Astrocyte of the cerebellum (primary cell): ENCODE measurements at regions not wholly inside any gene's neighbourhood (a gene's known extent, or its start where the extent isn't known, plus 50 kb on each side); places are given as distances from the start of the nearest gene placed in this dataset.

Experiments used
- DNase-seq: peaks from one replicate; pipeline ENCODE4 v3.0.0-alpha.2; 2011; ENCODE audit warnings: low read depth
- H3K4me3 ChIP-seq: 2 replicates; pipeline ENCODE4 v1.5.1; 2011; ENCODE audit warnings: mild to moderate bottlenecking, low read depth, low read length, moderate library complexity
- CTCF ChIP-seq: IDR thresholded peaks from 2 replicates; pipeline ENCODE4 v1.5.1; 2012; ENCODE audit warnings: low read length, low read depth, moderate library complexity, mild to moderate bottlenecking; ENCODE audit errors: missing control alignments
- in situ Hi-C: cut with HindIII; loops from 2 replicates; pipeline ENCODE4 v1.10.0; 2017; ENCODE audit warnings: low sequenced_read_pairs

DNA sequence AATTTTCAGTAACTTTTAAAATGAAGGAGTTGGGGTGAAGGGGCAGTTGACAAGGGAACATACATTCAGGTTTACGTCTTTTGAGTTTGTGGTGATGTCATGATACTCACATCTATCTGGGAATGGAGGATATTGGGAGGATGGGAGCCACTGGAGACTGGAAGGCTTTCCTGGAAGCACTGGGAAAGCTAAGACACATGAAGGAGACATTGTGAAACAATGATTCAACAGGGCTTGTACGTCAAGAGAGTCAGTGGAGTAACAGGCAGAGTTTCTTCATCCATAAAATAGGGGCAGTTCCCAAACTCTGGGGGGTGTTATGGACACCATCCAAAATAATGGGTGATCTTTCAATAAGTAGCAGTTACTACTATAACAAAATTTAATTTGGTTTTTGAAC lies 572.8 kb downstream of the CCDC171 start:
- in situ Hi-C loops = no loop called here
- H3K4me3 ChIP-seq = no peak overlapping the region
- no peak for TF ChIP-seq CTCF
- no peak for DNase-seq

DNA sequence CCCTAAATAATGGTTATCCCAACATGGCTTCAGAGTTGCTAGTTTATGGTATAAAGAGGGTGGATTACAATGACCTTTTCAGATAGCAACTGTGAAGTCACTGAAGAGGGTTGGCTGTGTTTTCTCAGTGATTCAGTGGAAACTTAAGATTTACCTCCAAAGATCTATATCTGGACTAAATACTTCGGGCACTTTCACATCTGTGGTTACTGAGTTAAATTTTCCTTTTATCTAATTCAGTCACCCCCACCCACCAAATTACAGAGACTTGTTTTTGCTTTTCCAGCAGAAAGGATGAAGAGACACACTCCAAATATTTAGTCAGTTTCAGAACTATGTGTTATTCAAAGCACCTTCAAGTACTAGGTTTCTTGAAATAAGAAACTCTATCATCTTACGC lies 573.2 kb downstream of the CCDC171 start:
- no peak for DNase-seq
- no peak overlapping the region for H3K4me3 ChIP-seq
- in situ Hi-C loops = no loop called here
- TF ChIP-seq CTCF = no peak

DNA sequence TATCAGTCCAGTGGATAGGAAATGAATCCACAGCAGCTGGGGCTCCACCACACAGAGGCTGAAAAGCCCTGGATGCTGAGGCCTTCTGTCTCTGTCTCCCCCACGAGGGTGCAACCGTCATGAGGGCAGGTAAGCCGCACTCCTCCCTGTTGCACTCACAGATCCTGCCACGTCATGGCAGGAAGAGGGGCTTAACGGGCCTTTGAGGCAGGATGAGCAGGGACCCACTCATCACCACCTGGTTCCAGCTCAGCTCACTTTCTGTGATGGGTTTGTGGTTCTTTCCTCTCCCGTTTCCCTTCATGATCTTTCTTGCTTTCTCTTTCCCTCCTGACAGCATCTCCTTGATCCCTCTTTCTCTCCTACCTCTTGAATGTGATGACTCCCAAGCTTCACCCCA lies 575.2 kb downstream of the CCDC171 start:
- H3K4me3 ChIP-seq = no peak overlapping the region
- in situ Hi-C loops = no loop called here
- DNase-seq = no peak
- no peak for TF ChIP-seq CTCF

DNA sequence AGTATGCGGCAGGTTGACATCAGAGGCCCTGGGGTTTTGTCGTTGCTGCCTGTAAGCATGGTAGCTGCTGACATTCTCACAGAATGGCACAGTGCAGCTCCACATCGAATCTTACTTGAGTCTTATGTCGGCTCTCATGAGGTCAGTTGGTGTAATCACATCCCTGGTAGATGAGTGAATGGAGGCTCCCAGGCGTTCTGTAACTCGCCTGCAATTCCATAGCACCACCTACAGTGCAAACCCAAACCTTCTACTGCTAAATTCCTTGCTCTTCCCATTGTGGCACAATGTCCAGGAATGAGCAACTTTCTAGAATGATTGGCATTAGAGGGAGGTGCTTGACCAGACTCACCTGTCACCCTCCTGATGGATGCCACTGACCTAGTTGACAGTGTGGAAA lies 578.4 kb downstream of the CCDC171 start:
- peak; percentile 33 for TF ChIP-seq CTCF
- in situ Hi-C loops = no loop called here
- H3K4me3 ChIP-seq = no peak overlapping the region
- DNase-seq = no peak

GRCh38 chr9:16132513-16132912 lies 579.7 kb downstream of the CCDC171 start:
- no peak for DNase-seq
- no peak overlapping the region for H3K4me3 ChIP-seq
- TF ChIP-seq CTCF = no peak
- in situ Hi-C loops = no loop called here

GRCh38 chr9:16133032-16133431 lies 580.2 kb downstream of the CCDC171 start:
- DNase-seq = no peak
- TF ChIP-seq CTCF = no peak
- in situ Hi-C loops = no loop called here
- no peak overlapping the region for H3K4me3 ChIP-seq
